ENCODE measurements at regions not wholly inside any gene's neighbourhood (a gene's known extent, or its start where the extent isn't known, plus 50 kb on each side); places are given as distances from the start of the nearest gene placed in this dataset.

- TF ChIP-seq CTCF (IDR thresholded peaks at IDR 0.05) (no peak), POLR2AphosphoS5 (IDR thresholded peaks at IDR 0.05) (no peak), POLR2A (IDR thresholded peaks at IDR 0.05) (no peak), EP300 (IDR thresholded peaks at IDR 0.05) (no peak)
These were observed 57.4 kb upstream of the TMEM132E start for GRCh38 chr17:34521955-34522354.
